Left lobe of liver (tissue), 2 donors: ENCODE measurements at regions not wholly inside any gene's neighbourhood (a gene's known extent, or its start where the extent isn't known, plus 50 kb on each side); places are given as distances from the start of the nearest gene placed in this dataset.

Experiments used
- ATAC-seq: fragments of 200-7000 bp; cut with Tn5 transposase; one replicate; pipeline ENCODE4 v1.9.1; 2020; ENCODE audit warnings: mild to moderate bottlenecking, moderate library complexity
- DNase-seq: peaks from one replicate; pipeline ENCODE4 v3.0.0-alpha.2; 2020; ENCODE audit warnings: low spot score
- donor health status: DM: no; HTN: no; CAD: no; lungs with moderate emphysema.
- donor health status: DM: no; HTN: yes; CAD: no.

DNA sequence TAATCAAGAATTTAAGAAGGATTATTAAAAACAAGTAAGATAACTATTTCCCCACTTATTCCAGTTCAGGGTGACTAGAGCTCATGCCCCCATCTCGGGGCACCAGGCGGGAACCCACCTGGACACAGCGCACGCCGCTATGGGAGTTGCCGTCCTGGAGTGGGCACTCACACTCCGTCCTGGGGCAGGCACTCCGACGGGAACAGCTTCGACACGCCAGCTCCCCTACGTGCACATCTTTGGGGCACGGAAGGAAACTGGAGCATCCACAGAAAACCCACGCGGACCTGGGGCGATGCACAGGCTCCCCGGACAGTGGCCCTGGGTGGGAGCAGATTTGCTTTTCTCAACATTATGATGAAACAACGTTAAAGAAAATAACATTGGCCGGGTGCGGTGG, 52.0 kb upstream of the GATA5 start:
- DNase-seq (no peak), ATAC-seq (no peak)

DNA sequence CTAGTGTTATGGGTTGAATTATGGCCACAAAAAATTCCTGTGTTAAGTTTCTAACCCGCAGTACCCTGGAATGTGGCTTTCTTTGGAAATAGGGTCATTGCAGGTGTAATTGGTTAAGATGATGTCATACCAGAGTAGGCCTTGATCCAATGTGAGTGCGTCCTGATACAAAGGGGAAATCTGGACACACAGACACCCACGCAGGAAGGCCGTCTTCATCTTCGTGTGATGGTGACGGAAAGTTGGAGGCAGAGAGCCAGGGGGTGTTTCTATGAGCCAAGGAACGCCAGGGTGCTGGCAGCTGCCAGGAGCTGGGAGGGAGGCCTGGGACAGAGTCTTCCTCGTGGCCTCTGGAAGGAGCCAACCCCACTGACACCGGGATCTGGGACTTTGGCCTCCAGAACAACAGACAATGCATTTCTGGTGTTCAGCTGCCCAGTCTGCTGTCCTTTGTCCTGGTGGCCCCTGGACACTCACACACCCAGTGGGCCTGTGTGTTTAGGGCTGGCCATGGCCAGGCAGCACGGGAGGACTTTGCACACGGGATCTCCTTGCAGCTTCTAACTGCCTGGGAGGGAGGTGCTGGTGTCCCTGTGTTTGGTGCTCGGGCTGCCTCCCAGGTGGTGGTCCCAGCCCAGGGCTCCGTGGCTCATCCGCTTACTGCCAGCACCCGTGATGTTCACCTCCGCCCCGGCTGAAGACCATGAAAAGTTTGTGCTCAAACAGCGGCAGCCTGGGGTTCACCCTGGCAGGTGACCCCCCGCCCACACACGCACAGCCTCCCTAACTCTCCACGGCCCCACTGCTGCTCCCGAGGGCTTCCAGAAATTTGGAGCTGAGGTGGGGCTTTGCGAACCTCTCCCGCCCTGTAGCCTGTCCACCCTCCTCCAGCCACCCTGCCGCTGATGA, 53.4 kb upstream of the GATA5 start:
- DNase-seq: no peak
- no peak for ATAC-seq

DNA sequence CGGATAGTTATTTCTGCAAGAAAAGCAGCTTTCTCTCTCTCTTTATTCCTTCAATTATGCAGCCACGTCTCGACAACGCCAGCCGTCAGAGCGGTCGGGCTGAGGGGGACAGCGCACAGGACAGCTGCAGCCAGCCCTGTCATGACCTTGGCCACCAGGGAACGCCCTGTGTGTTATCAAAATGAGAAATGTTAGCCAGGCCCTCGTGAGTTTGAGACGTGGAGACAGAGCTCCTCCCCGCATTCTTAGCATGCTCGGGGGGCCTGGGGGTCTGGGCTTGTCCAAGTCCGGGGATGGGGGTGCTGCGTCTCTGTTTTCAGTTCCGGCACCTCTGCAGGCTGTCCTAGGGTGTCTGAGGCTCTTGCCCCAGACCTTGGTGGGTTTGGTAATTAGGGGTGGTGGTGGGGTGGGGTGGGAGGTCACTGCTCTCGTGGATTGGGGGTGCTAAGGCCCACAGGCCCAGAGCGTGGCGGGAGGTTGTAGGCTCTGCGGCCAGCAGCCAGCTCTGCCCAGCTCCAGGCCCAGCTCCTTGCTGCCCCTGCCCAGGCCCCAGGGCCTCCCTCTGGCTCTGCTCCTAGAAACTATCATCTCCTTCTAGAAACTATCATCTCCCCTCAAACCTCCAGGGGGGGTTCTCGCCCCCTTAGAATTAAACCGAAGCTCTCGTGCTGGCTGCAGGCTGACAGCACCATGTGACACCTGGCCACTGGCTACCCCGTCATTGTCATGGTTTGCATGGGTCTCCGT, 54.3 kb upstream of the GATA5 start:
- DNase-seq (no peak), ATAC-seq (no peak)

DNA sequence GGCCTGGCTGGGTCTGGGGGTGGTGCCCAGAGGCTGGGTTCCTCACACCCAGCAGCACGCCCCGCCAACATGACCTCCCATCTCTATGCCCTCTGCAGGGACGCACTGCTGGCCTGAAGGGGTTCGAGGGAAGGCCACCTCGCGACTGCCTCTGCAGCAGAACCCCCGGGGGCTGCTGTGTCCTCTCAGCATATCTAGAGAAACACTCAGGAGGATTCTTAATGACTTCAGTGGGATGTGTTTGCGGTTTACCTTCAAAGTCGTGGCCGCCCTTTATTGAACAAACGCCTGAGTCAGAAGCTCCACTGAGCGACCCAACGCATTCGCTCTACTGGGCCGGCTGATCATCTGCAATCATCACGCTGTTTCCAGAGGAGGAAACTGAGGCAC, 54.8 kb upstream of the GATA5 start:
- DNase-seq (no peak), ATAC-seq (no peak)

DNA sequence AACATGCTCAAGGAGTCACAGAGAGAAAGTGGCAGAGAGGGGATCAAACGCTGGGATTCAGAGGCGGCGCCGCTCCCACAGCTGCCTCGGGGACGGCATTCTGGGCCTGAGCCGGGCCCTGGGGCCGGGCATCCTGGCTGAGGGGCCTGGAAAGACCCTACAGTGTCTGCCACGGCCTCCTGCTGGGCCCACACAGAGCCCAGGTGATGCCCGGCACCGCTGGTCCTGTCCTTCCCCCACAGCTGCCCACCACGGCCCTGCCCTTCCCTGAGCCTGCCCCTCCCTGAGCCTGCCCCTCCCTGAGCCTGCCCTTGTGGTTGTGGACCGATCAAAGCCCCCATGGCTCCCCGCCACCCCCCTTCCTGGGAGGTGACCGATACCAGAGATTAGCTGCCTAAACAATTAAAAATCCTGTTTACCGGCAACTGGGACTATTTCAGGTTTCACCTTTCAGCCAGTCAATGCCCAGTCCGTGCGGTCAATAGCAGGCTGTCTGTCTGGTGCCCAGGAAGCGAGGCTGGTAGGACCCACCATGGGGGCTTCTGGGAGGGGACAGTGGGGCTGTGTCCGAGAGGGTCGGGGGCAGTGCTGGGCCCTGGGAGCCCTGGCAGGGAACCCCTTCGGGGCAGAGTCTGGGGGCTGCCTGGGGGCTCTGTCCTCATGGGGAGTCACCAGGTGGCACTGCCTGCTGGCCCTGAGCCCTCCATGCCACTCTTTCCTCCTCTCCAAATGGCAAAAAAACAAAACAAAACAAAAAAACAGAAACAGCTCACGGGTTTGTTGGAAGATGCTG, 55.4 kb upstream of the GATA5 start:
- ATAC-seq: no peak
- no peak for DNase-seq

DNA sequence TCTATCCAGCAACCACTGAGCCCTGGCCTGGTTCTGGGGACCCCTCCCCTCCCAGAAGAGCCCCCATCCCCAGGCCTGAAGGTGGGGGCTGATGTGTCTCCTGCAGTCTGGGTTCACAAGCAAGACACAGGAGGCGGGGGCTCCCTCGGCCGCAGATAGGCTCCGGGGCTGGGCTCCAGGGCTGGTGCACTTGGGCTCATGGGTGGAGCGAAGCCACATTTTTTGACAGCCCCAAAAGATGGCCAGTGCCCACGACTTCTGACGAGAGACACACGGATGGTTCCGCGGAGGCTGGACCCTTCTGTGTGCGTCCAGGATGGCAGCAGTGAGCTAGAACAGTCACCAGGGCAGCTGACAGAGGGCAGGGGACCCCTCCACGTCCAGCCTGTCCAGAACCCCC, 57.1 kb upstream of the GATA5 start:
- ATAC-seq (no peak), DNase-seq (no peak)

DNA sequence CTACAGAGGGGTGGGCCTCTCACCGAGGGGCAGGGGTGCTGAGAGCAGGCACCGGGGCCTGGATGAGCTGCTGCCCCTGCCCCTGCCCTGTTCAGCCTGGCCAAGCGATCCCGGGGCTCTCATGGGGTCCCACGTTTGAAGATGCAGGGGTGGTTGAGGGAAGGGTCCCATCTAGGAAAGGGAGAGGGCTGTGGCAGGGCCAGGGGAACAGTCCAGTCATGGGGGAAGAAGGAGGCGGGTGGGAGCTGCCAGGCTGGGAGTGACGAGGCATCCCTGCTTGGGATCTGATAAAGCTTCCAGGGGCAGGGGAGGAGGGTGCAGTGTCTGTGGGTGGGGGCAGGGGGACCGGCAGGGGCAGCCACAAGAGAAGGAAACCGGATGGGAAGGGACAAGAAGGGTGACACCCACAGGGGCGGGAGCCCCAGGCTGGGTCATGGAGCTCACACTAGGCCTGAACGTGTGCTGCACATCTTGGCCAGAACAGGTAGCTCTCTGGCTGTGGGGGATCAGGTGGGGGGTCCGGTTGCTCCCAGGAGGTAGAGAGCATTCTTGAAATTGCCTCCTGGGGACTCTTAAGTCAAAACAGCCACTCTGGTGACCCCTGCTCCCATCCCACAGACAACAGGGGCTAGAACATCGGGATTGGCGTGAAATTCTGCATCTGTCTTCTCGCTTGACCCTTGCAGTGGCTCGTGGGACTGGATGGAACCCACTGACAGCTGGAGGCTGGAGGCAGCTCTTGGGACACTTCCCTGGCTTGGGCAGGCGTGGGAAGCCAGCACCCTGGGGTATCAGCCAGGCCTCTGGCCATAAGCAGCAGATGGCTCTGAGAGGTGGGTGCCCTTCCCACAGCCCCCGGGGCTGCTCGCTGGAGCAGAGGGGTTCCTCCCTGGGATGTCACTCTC, 58.0 kb upstream of the GATA5 start:
- ATAC-seq (no peak), DNase-seq (no peak)

DNA sequence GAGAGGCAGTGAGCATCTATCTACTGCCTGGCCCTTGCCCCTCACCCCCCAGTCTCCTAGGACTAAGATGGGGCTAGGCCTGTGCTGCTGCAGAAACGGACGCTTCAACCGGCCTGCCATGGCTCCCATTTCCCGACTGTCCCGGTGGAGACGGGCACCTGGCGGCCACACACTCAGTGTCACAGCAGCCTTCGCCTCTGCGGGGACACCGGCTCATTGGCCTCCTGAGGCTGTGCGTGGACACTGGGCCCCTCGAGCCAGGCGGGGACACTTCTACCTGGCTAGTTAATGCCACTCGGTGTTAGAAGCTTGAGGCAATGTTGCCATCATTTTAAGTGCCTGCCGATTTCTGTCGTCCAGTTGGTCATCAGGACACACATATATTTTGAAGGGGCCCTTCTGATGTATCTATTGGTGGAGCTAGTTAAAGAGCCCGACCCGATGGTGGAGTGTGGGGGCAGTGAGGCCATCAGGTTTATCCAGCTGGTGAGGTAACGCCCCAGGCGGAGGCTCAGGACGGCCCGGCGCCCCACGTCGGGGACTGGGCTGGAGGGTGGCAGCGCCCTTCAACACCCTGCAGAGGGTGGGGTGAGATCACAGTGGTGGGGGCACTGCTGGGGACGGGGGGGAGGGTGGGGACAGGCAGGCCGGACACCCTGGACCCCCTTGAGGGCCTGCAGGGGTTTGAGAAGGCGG, 58.9 kb upstream of the GATA5 start:
- DNase-seq (no peak), ATAC-seq (no peak)

DNA sequence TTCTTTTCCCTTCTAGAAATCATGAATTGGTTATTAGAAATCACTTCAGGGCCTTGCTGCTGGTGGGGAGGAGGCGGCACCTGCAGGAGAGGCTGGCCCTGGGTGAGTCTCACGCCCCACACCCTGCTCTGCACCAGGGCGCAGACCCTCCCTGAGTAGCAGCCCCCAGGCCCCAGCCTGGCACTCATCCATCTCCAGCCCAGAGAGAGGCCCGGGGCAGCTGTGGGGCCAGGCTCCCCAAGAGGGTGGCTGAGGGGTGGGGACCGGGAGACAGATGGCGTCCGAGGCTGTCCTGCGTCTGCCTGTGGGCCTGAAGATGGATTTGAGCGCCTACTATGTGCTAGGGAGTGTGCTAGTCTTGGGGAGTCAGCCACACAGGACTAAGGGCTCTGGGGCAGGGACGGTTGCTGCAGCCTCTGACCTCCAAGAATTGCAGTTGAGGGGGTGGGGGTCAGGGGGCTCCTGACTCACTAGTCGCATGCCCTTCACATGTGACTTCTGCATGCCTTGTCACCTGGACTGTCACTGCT, 59.6 kb upstream of the GATA5 start:
- ATAC-seq (no peak), DNase-seq (no peak)

DNA sequence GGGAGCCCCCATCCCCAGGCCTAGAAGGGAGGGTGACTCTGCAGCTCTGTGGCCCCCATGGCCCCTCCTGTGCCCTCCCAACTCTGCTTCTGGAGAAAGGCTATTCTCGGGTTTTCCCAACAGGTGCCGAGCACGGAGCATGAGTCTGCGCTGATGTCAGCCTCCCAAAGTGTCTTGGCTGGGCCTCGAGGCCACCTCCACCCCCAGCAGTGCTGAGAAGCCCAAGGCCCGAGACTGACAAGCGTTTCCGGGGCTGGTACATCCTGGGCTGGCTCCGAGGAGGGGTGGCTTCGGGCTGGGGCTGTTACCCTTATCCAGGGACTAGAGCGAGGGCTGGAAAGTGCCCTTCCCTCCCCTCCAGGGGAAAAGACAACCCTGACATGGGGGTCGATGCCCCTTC, 60.2 kb upstream of the GATA5 start:
- DNase-seq (no peak), ATAC-seq (no peak)

DNA sequence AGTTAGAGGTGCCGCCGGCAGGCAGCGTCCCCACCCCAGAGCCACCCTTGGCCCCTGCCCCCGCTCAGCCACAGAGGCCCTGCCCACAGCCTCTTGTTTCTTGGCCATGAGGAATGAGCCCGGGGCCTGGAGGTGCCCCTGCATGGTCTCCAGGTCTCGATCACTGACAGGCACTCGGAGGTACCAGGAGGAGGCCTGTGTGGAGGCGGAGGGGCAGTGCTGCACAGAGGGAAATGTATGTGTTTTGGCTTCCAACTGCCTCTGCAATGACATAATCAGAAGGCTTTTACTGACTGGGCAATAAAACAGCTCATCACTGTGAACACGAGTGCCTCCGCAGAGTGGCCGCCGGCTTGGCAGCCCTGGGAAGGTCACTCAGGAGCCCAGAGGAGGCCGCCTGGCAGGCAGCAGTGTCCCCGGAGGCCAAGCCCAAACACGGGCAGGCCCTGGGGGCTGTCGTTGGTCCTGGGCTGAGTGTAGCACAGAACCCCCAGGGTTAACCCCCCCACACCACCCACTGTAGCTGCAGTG, 61.1 kb upstream of the GATA5 start:
- ATAC-seq (no peak), DNase-seq (no peak)

DNA sequence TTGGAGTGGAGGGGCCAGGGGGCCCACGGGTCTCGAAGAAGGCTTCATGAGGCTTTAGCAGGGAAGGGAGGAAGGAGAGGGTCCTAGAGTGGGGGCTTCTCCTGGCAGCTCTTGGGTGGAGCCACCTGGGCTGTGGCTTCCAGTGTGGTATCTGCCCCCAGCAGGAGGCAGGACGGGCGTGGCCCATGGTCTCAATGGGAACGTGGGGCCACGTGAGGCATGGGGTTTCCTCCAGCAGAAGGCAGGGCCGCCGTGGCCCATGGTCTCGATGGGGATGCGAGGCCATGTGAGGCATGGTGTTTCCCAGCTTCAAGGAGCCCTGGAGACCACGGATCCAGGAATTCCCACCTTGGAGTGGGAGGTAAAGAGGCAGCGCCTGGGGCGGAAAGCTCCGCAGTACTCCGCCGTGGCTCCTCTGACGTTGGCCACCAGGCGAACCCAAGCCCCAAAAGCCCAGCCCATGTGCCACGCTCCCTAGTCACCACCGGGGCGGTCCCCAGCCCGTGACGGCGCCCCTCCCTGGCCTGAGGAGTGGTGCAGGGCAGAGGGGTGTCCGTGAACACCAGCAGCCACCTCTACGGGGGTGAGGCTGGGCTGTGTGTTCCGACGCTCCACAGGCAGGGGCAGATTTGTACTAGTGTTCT, 62.0 kb upstream of the GATA5 start:
- DNase-seq: no peak
- ATAC-seq: no peak

DNA sequence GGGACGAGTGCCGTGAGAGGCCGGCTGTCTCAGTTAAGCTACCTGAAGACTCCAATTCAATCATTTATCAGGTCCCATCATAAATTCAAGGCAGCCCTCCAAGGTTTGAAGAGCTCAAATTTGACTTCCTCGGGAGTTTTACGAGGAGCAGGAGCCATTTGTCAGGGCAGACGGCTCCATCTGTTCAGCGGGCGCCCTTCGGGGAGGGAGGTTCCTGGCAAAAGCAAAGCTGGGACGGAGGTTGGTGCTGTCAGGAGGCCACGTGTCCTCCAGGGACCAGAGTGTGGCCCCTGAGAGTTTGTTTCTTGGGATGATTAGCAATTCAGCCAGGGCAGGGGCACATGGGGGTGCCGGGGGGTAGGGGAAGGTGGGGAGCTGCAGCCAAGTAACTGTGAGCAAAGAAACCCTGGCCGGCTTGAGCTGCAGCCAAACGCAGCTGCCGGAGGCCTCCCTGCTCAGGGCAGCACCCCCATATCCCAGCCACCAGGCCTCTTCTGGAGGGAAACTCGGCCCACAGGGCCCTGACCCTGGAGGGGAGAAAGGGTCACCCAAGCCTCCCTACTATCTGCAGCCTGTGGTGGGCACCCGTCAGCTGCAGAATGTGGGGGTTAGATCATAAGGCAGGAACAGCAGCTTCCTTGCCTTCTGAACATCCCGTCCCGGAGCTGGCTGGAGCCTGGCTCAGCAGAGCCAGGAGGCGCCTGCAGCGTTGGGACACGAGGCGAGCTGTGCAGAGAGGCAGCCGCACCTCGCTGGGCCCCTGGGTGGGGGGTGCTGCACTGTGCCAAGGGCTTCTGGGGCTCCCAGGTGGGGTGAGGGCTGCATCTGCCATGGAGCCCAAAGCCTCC, 63.6 kb upstream of the GATA5 start:
- ATAC-seq (no peak), DNase-seq (no peak)

DNA sequence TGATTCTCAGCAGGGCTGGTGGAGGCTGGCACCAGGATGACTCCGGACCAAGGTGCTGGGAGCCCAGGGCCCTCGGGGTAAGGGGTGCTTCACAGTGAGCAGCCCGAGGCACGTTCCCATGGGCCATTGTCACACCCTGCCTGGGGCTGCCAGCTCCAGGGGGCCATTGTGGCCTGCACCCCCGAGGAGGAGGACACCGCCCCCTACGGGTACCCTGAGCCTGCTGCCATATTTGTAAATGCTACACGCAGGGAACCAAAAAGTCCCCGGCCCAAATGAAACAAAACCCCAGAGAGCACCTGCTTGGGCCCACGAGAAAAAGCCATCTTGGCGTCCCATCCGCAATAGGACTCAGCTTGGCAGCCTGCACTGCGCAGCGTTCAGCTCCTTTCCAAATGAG, 64.7 kb upstream of the GATA5 start:
- DNase-seq: no peak
- ATAC-seq: no peak

DNA sequence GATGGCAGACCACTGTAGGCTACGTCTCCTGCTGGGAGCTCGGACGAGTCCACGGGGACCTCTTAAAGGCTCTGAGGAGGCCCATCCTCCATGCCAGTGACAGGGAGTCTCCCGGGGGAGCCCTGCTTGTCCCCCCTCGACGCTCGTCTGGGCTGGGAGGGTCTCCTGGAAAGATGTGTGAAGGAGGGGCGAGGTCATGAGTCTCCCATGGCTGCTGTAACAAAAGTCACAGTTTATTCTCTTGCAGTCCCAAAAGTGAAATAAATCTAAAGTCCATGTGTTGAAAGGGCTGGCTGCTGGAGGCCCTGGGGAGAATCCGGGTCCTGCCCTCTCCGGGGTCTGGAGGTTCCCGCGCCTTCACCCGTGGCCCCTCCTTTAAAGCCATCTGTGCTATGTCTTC, 67.1 kb upstream of the GATA5 start:
- ATAC-seq: no peak
- DNase-seq: no peak

DNA sequence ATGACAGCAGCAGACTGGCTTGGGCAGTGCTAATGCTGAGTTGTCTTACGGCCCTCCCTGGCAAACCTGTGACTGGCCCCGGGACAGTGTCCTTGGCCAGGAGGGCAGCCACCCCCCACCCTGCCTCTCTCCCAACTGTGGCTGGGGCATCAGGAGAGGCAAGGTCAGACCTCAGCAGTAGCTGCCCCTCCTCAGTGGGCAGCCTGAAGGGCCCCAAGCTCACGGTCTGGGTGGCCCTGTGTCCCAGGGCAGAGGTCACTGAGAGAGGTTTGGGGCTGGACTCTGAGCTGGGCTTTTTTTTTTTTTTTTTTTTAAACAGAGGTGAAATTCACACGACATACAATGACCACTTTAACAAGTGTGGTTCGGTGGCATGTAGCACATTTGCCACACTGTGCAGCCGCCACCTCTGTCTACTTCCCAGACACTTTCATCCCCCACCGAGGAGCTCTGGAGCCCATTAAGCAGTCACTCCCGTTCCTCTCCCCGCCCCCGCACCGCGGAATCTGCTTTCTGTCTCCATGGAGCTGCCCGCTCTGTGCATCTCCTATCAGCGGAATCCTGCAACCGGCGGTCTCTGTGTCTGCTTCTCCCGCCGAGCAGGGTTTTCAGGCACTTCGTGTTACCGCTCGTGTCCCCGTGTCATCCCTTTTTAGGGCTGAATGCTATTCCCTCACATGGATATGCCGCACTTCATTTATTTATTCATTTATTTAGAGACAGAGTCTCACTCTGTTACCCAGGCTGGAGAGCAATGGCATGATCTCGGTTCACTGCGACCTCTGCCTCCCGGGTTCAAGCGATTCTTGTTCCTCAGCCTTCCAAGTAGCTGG, 67.9 kb upstream of the GATA5 start:
- DNase-seq (no peak), ATAC-seq (no peak)

DNA sequence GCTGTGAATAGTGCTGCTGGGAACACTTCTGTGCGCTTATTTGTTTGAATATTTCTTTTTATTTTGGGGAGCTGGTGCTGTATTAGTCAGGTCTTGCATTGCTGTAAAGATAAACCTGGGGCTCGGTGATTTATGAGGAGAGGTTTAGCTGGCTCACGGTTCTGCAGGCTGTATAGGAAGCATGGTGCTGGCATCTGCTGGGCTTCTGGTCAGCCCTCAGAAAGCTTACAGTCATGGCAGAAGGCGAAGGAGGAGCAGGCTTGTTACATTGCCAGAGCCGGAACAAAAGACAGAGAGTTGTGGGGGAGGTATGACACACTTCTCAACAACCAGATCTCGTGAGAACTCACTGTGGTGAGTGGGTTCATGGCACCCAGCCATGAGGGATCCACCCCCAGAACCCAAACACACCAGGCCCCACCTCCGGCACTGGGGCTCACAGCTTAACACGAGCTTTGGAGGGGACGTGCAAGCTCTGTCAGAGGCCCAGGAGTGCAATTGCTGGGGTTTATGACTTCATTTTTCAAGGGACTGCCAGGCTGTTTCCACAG, 68.8 kb upstream of the GATA5 start:
- no peak for DNase-seq
- no peak for ATAC-seq
